Neural crest cell (in vitro differentiated cells): ENCODE measurements at regions not wholly inside any gene's neighbourhood (a gene's known extent, or its start where the extent isn't known, plus 50 kb on each side); places are given as distances from the start of the nearest gene placed in this dataset.
"Not testable (repeated sequence)": the region's sequence is repeated elsewhere in the genome, so short reads cannot be mapped to it uniquely, and the experiment has no call there.

Experiments
- DNase-seq: peaks from one replicate; pipeline ENCODE4 v3.0.0; 2021; ENCODE audit warnings: low read depth, mixed read lengths, low spot score
- H3K27ac Mint-ChIP-seq: one replicate; pipeline ENCODE4 v1.8.0; 2021; ENCODE audit warnings: mild to moderate bottlenecking, mixed read lengths; ENCODE audit not compliant: unreplicated experiment
- H3K27me3 Mint-ChIP-seq: 2 replicates; pipeline ENCODE4 v1.8.0; 2021; ENCODE audit warnings: low read depth, mild to moderate bottlenecking, mixed read lengths
- H3K36me3 Mint-ChIP-seq: 2 replicates; pipeline ENCODE4 v1.8.0; 2021; ENCODE audit warnings: low read depth, mild to moderate bottlenecking, mixed read lengths
- H3K4me1 Mint-ChIP-seq: 2 replicates; pipeline ENCODE4 v1.8.0; 2021; ENCODE audit warnings: mixed read lengths
- H3K4me3 Mint-ChIP-seq: one replicate; pipeline ENCODE4 v1.8.0; 2021; ENCODE audit warnings: mild to moderate bottlenecking, mixed read lengths
- H3K9me3 Mint-ChIP-seq: 2 replicates; pipeline ENCODE4 v1.8.0; 2021; ENCODE audit warnings: mixed read lengths
- TF ChIP-seq, protein P1 (sequence below): fragments of 200-600 bp; sonication (generic); conservative IDR thresholded peaks from 2 replicates; pipeline ENCODE4 v1.5.0; 2021; ENCODE audit warnings: antibody characterized with exemption, mild to moderate bottlenecking

DNA sequence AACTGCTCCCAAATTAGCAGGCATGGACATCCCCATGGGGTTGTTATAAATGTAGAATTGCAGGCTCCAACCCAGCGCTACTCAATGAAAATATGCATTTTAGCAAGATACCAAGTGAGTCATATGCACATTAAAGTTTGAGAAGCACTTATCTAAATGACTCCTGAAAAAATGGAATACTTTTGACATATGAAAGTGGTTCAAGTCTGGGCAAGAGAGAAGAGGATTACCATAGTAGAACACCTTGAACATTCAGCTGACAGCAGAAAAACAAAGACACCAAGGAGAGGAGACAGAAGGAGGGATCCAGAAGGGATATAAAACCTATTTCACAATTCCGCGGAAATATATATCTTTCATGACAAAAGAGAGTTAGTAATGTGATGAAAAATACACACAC lies 63.2 kb upstream of the CT83 start:
- H3K9me3 Mint-ChIP-seq = no peaks in the 10 kb centered on the region
- TF ChIP-seq, protein P1, sequence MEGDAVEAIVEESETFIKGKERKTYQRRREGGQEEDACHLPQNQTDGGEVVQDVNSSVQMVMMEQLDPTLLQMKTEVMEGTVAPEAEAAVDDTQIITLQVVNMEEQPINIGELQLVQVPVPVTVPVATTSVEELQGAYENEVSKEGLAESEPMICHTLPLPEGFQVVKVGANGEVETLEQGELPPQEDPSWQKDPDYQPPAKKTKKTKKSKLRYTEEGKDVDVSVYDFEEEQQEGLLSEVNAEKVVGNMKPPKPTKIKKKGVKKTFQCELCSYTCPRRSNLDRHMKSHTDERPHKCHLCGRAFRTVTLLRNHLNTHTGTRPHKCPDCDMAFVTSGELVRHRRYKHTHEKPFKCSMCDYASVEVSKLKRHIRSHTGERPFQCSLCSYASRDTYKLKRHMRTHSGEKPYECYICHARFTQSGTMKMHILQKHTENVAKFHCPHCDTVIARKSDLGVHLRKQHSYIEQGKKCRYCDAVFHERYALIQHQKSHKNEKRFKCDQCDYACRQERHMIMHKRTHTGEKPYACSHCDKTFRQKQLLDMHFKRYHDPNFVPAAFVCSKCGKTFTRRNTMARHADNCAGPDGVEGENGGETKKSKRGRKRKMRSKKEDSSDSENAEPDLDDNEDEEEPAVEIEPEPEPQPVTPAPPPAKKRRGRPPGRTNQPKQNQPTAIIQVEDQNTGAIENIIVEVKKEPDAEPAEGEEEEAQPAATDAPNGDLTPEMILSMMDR = no peak
- no peaks in the 10 kb centered on the region for H3K36me3 Mint-ChIP-seq
- no peaks in the 10 kb centered on the region for H3K27me3 Mint-ChIP-seq
- no peak for DNase-seq
- no peak overlapping the region for H3K27ac Mint-ChIP-seq
- no peak overlapping the region for H3K4me3 Mint-ChIP-seq
- H3K4me1 Mint-ChIP-seq = no peaks in the 10 kb centered on the region

- peak overlapping the region; percentile 89 for H3K27ac Mint-ChIP-seq
Observed at GRCh38 chrX:116520280-116520679, 57.5 kb upstream of the CT83 start.

More at GRCh38 chrX:116520280-116520679, 57.5 kb upstream of the CT83 start:
- DNase-seq, H3K36me3 Mint-ChIP-seq, H3K4me1 Mint-ChIP-seq, H3K9me3 Mint-ChIP-seq, H3K27me3 Mint-ChIP-seq: not testable (repeated sequence)
- peak overlapping the region; percentile 93 for H3K4me3 Mint-ChIP-seq
